Anterior cingulate cortex (tissue), 58 donors: ENCODE measurements at regions not wholly inside any gene's neighbourhood (a gene's known extent, or its start where the extent isn't known, plus 50 kb on each side); places are given as distances from the start of the nearest gene placed in this dataset.
A peak's percentile ranks its signal among the peaks of the same experiment; 100 is the strongest.

Experiments
- DNase-seq, 58 donors: peaks; one replicate each; lab custom pipeline; 2025; lab: John Stamatoyannopoulos, UW

DNA sequence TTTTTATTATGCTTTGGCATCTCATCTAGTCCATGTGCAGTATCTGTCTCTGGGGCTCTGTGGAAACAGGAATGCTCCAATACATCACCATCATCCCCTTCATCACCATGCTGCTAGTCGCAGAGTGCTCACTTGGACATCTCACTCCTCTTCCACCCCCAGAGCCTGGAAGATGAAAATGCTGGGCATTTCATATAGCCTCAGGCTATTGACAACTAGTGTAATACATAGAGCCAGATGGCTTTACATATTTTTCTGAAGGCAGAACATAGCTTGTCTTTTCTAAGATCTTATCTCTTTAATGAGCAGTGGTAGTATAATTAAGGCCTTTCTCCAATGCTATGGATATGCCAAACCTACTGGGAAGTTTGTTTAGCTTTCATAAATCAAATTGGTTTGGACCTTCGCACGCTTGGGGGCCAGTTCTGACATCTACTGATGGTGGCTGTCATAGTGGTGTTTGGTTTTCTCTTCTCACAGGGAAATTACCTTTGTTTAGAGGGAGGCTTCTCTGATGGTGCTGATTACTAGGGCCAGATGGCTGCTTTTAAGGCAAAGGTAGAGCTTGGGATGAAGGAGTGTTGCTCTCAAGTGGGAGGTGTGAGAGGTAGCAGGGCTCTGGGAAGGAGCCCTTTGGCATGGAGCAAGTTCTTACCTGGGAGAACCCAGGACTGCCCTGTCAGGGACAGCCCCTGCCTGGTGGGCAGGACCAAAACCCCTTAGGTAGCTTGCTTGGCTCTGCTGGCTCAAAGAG, 63.1 kb upstream of the CXCL14 start:
- DNase-seq, result peak in 2 of 58 donors; percentile 9 to 21

DNA sequence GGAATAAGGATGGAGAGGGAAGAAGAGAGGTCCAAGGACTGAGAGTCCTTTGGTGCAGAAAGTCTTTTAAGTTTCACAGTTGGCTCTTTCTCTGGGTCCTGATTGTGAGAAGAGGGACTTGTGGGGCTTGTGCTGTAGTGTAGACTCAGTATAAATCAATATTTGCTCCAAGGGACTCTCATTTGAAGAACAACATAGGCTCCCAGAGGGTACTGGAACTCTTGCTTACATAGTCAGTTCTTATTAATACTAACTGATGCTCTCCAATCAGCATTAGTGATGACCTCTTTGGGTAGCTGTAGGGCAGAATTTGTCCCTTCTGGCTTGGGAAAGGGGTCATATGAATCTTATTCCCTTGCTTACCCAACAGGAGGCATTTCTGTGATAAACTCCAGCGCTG, 62.5 kb upstream of the CXCL14 start:
- DNase-seq, result no peak

DNA sequence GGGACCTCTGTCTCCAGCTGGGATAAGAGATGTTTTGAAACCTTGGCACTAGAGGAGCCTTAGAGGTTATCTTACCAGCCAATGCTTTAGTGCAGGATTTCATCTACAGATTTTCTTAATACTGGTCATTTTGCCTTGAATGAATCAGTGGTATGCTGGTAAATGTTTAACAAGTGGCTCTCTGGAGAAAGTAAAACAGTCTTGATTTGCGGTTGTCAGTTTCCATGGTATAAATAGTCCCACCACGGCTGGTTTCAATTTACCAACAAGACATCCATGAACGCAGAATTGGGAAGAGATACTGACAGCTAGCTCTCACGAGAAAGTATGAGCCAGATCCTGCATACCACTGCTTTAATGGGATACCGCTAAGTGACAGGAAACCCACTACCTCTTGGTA, 56.7 kb upstream of the CXCL14 start:
- DNase-seq, result no peak

DNA sequence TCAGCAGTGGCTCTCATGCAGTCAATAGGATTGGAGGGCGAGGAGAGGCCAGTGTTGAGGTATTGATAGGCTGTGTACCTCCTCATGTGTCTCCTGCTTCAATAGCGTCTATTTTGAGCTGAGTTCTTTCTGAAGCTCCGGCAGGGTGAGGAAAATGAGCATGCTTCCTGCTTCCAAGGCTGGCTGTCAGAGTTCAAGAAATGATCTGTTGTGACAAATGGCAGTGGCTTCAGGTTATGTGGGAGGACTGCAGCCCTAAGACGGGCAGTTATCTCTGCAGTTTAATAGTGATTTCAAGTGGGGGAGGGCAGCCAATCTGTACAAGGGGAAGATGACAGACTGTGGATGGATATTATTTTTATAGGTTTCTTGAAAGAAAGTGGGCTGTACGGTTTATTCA, 54.0 kb upstream of the CXCL14 start:
- DNase-seq, result no peak

DNA sequence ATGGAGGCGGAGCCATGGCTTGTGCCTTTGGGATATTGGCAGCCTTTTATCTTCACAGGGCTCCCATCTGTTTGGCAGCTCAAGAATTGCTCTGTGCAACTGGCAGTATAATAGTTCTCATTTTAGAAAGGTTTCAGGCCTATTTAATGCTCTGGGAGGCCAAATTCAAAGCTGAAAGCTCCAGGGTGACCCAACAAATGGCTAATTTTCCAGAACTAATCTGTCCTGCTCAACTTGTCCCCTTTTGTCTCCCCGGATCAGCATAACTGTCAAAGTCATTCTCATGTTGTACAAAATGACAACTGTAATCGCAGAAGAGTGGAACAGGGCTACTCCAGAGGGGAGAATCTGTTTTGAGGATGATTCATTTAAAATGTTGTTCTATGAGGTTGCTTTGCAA, 52.6 kb upstream of the CXCL14 start:
- DNase-seq, result peak in 1 of 58 donors; percentile 8

DNA sequence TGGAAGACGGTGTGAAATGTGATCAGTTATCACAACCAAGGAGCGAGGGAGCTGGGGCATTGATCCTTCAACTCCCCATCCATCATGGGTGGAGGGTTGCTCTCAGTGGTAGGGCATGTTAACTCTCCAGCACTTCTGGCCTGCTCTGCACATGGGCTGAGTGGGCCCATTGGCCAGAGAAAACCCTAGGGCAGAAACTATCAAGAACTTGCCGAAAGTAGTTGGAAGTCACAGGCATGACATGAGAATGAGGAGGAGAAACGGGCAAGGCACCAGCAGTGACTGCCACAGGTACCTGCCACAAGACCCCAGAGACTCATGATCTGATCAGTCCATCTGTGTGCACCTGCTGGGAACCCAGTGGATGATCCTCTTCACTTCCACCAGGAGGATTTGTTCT, 50.9 kb upstream of the CXCL14 start:
- DNase-seq, result no peak

DNA sequence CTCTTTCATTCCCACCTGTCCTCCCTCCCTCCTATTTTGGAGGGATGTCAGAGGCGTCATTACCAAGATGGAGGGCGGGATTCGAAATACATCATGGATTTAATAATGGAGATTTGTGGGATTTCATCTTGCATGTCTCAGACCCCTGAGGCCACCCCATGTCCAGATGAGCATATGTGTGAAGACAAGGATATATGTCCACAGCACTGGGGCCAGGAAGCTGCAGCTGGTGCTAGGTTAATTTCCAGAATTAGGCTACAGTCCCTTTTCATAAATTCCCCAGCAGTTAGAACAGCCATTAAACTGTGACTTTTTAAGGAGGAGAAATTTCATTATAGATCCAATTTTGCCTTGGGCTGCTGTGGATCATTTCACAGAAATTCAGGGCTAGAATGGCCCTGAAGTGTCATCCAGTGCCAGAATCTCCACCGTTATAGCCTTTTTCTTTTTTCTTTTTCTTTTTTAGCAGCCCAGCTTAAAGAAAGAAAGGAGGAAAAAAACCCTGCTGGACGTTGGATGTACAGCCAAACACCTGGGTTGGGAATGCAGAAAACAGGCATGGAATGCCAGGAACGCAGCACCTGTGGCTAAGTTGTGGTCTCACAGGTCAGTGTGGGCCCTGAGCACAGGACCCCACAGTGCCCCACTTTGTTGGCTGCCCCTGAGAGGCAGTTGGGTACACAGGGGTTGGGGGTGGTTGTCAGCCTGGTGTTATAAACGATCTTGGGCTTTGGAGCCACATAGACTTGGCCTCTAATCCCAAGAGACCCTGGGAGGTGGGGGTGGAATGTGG, 50.2 kb upstream of the CXCL14 start:
- DNase-seq, result no peak
